Mesothelial cell of epicardium (in vitro differentiated cells): ENCODE measurements at regions not wholly inside any gene's neighbourhood (a gene's known extent, or its start where the extent isn't known, plus 50 kb on each side); places are given as distances from the start of the nearest gene placed in this dataset.

Source experiments
- DNase-seq, 2 experiments: peaks; one replicate each; pipeline ENCODE4 v3.0.0; 2021; ENCODE audit warnings: low spot score in 2 of 2; ENCODE audit not compliant: unreplicated experiment in 2 of 2
- H3K27ac Mint-ChIP-seq: 2 replicates; pipeline ENCODE4 v1.8.0; 2021; ENCODE audit warnings: mixed read lengths
- H3K27me3 Mint-ChIP-seq: 2 replicates; pipeline ENCODE4 v1.8.0; 2021; ENCODE audit warnings: low read depth, mixed read lengths
- H3K36me3 Mint-ChIP-seq: 2 replicates; pipeline ENCODE4 v1.8.0; 2021; ENCODE audit warnings: mixed read lengths
- H3K4me1 Mint-ChIP-seq: 2 replicates; pipeline ENCODE4 v1.8.0; 2021; ENCODE audit warnings: mixed read lengths
- H3K4me3 Mint-ChIP-seq: 2 replicates; pipeline ENCODE4 v1.8.0; 2021; ENCODE audit warnings: mild to moderate bottlenecking, moderate library complexity, mixed read lengths
- H3K9me3 Mint-ChIP-seq: 2 replicates; pipeline ENCODE4 v1.8.0; 2021; ENCODE audit warnings: mixed read lengths
- CTCF ChIP-seq: fragments of 200-600 bp; sonication (generic); IDR thresholded peaks from one replicate; pipeline ENCODE4 v1.5.0; 2021; ENCODE audit warnings: antibody characterized with exemption; ENCODE audit not compliant: unreplicated experiment

- Mint-ChIP-seq H3K27me3 (peaks cover 3% of the 10 kb centered on the region), H3K27ac (no peak overlapping the region), H3K4me1 (no peaks in the 10 kb centered on the region), H3K4me3 (no peak overlapping the region), H3K36me3 (peaks cover 6% of the 10 kb centered on the region), H3K9me3 (peaks cover 5% of the 10 kb centered on the region)
- TF ChIP-seq CTCF, result no peak
- no peak for DNase-seq
Observed at GRCh38 chr6:2363211-2363610, 117.8 kb upstream of the GMDS start.

GRCh38 chr6:2361195-2361594 lies 115.8 kb upstream of the GMDS start:
- Mint-ChIP-seq H3K4me3 (no peak overlapping the region), H3K36me3 (peaks cover 6% of the 10 kb centered on the region), H3K27ac (no peak overlapping the region), H3K9me3 (peaks cover 5% of the 10 kb centered on the region), H3K27me3 (peaks cover 6% of the 10 kb centered on the region), H3K4me1 (no peaks in the 10 kb centered on the region)
- DNase-seq, result no peak
- TF ChIP-seq CTCF, result no peak

GRCh38 chr6:2360716-2361115 lies 115.3 kb upstream of the GMDS start:
- H3K27ac Mint-ChIP-seq, result no peak overlapping the region
- peaks cover 6% of the 10 kb centered on the region for H3K36me3 Mint-ChIP-seq
- no peaks in the 10 kb centered on the region for H3K4me1 Mint-ChIP-seq
- H3K4me3 Mint-ChIP-seq, result no peak overlapping the region
- H3K9me3 Mint-ChIP-seq, result peaks cover 5% of the 10 kb centered on the region
- peaks cover 10% of the 10 kb centered on the region for H3K27me3 Mint-ChIP-seq
- DNase-seq, result no peak
- no peak for TF ChIP-seq CTCF

GRCh38 chr6:2360126-2360525 lies 114.7 kb upstream of the GMDS start:
- Mint-ChIP-seq H3K4me1 (no peaks in the 10 kb centered on the region), H3K9me3 (peaks cover 5% of the 10 kb centered on the region), H3K27ac (no peak overlapping the region), H3K27me3 (peaks cover 13% of the 10 kb centered on the region), H3K36me3 (peaks cover 6% of the 10 kb centered on the region), H3K4me3 (no peak overlapping the region)
- TF ChIP-seq CTCF, result no peak
- DNase-seq, result no peak

GRCh38 chr6:2355150-2355549 lies 109.7 kb upstream of the GMDS start:
- no peak for DNase-seq
- Mint-ChIP-seq H3K9me3 (no peaks in the 10 kb centered on the region), H3K36me3 (peaks cover 2% of the 10 kb centered on the region), H3K4me3 (no peak overlapping the region), H3K27ac (no peak overlapping the region), H3K4me1 (peaks cover 13% of the 10 kb centered on the region), H3K27me3 (peaks cover 22% of the 10 kb centered on the region)
- no peak for TF ChIP-seq CTCF

- H3K4me1 Mint-ChIP-seq, result peaks cover 13% of the 10 kb centered on the region
- H3K9me3 Mint-ChIP-seq, result no peaks in the 10 kb centered on the region
- TF ChIP-seq CTCF, result no peak
- no peak for DNase-seq
- H3K27me3 Mint-ChIP-seq, result peaks cover 22% of the 10 kb centered on the region
- H3K36me3 Mint-ChIP-seq, result peaks cover 2% of the 10 kb centered on the region
- H3K4me3 Mint-ChIP-seq, result no peak overlapping the region
- H3K27ac Mint-ChIP-seq, result no peak overlapping the region
Observed at GRCh38 chr6:2354138-2354491, 108.7 kb upstream of the GMDS start.
